MM.1S (cell line): ENCODE measurements at regions not wholly inside any gene's neighbourhood (a gene's known extent, or its start where the extent isn't known, plus 50 kb on each side); places are given as distances from the start of the nearest gene placed in this dataset.

Source experiments
- DNase-seq: peaks from one replicate; pipeline ENCODE4 v3.0.0-alpha.2; 2015
- H2AFZ ChIP-seq: fragments of 300-600 bp; sonication (generic); 2 replicates; pipeline ENCODE4 v1.6.0; 2016; ENCODE audit warnings: antibody characterized with exemption, low read length
- H3F3A ChIP-seq: fragments of 300-600 bp; sonication (generic); 2 replicates; pipeline ENCODE4 v1.6.1; 2016; ENCODE audit warnings: mild to moderate bottlenecking, antibody characterized with exemption, low read length, moderate library complexity, mixed read lengths; ENCODE audit not compliant: insufficient read depth
- H3K27ac ChIP-seq: fragments of 300-600 bp; sonication (generic); 2 replicates; pipeline ENCODE4 v1.5.1; 2016; ENCODE audit warnings: mild to moderate bottlenecking, low read length
- H3K27me3 ChIP-seq: fragments of 300-600 bp; sonication (generic); replicated peaks from 2 replicates; pipeline ENCODE4 v1.6.0; 2016; ENCODE audit warnings: low read length; ENCODE audit not compliant: insufficient read depth
- H3K36me3 ChIP-seq: fragments of 300-600 bp; sonication (generic); replicated peaks from 2 replicates; pipeline ENCODE4 v1.6.1; 2016; ENCODE audit warnings: mild to moderate bottlenecking, low read length, mixed read lengths; ENCODE audit not compliant: insufficient read depth
- H3K4me1 ChIP-seq: fragments of 300-600 bp; sonication (generic); 2 replicates; pipeline ENCODE4 v1.6.1; 2016; ENCODE audit warnings: low read length, mixed read lengths
- H3K4me2 ChIP-seq: fragments of 300-600 bp; sonication (generic); 2 replicates; pipeline ENCODE4 v1.6.0; 2016; ENCODE audit warnings: low read depth, low read length
- H3K4me3 ChIP-seq: fragments of 300-600 bp; sonication (generic); 2 replicates; pipeline ENCODE4 v1.5.1; 2016; ENCODE audit warnings: low read length, mixed read lengths
- H3K79me2 ChIP-seq: fragments of 300-600 bp; sonication (generic); 2 replicates; pipeline ENCODE4 v1.6.1; 2016; ENCODE audit warnings: mixed run types, low read length, mixed read lengths
- H3K9ac ChIP-seq: fragments of 300-600 bp; sonication (generic); 2 replicates; pipeline ENCODE4 v1.6.1; 2016; ENCODE audit warnings: low read length, mixed read lengths
- H3K9me2 ChIP-seq: fragments of 300-600 bp; sonication (generic); replicated peaks from 2 replicates; pipeline ENCODE4 v1.6.1; 2016; ENCODE audit warnings: mild to moderate bottlenecking, low read length, mixed read lengths; ENCODE audit not compliant: insufficient read depth
- H3K9me3 ChIP-seq: fragments of 300-600 bp; sonication (generic); replicated peaks from 2 replicates; pipeline ENCODE4 v1.6.1; 2016; ENCODE audit warnings: mild to moderate bottlenecking, low read length, mixed read lengths; ENCODE audit not compliant: insufficient read depth
- H4K20me1 ChIP-seq: fragments of 300-600 bp; sonication (generic); 2 replicates; pipeline ENCODE4 v1.6.1; 2016; ENCODE audit warnings: mild to moderate bottlenecking, low read length, moderate library complexity, mixed read lengths; ENCODE audit not compliant: insufficient read depth
- CTCF ChIP-seq: fragments of 300-600 bp; sonication (generic); IDR thresholded peaks from 2 replicates; pipeline ENCODE4 v1.5.1; 2016; ENCODE audit warnings: antibody characterized with exemption, low read length, mixed read lengths
- EZH2 ChIP-seq: fragments of 300-600 bp; sonication (generic); optimal IDR thresholded peaks from 2 replicates; pipeline ENCODE3; 2017; ENCODE audit warnings: low read depth, mild to moderate bottlenecking, antibody characterized with exemption, low read length, mixed read lengths
- EZH2phosphoT487 ChIP-seq: fragments of 300-600 bp; sonication (generic); IDR thresholded peaks from 2 replicates; pipeline ENCODE4 v1.6.1; 2018; ENCODE audit warnings: antibody characterized with exemption, low read length

- no peak for DNase-seq
- H3K9ac ChIP-seq = no peak overlapping the region
- no peaks in the 10 kb centered on the region for H3K27me3 ChIP-seq
- H3K4me2 ChIP-seq = no peak overlapping the region
- TF ChIP-seq EZH2phosphoT487 = no peak
- no peak for TF ChIP-seq EZH2
- no peak for TF ChIP-seq CTCF
- H3F3A ChIP-seq = no peaks in the 10 kb centered on the region
- H4K20me1 ChIP-seq = no peaks in the 10 kb centered on the region
- H3K9me2 ChIP-seq = no peaks in the 10 kb centered on the region
- no peak overlapping the region for H3K4me3 ChIP-seq
- H3K4me1 ChIP-seq = no peaks in the 10 kb centered on the region
- no peaks in the 10 kb centered on the region for H3K36me3 ChIP-seq
- H3K9me3 ChIP-seq = no peaks in the 10 kb centered on the region
- H3K79me2 ChIP-seq = no peaks in the 10 kb centered on the region
- no peak overlapping the region for H2AFZ ChIP-seq
- H3K27ac ChIP-seq = no peak overlapping the region
Measured at GRCh38 chr21:16357994-16358393, 628.2 kb downstream of the USP25 start.

- no peaks in the 10 kb centered on the region for H3K79me2 ChIP-seq
- no peak overlapping the region for H3K4me2 ChIP-seq
- no peaks in the 10 kb centered on the region for H3K36me3 ChIP-seq
- no peaks in the 10 kb centered on the region for H3F3A ChIP-seq
- no peaks in the 10 kb centered on the region for H3K4me1 ChIP-seq
- no peak overlapping the region for H3K4me3 ChIP-seq
- H4K20me1 ChIP-seq = no peaks in the 10 kb centered on the region
- H3K9me3 ChIP-seq = no peaks in the 10 kb centered on the region
- no peak overlapping the region for H3K9ac ChIP-seq
- H3K27me3 ChIP-seq = no peaks in the 10 kb centered on the region
- no peak overlapping the region for H3K27ac ChIP-seq
- no peak for DNase-seq
- no peak overlapping the region for H2AFZ ChIP-seq
- no peak for TF ChIP-seq EZH2
- no peak for TF ChIP-seq EZH2phosphoT487
- no peak for TF ChIP-seq CTCF
- H3K9me2 ChIP-seq = no peaks in the 10 kb centered on the region
Measured at GRCh38 chr21:16358784-16359183, 629.0 kb downstream of the USP25 start.

DNA sequence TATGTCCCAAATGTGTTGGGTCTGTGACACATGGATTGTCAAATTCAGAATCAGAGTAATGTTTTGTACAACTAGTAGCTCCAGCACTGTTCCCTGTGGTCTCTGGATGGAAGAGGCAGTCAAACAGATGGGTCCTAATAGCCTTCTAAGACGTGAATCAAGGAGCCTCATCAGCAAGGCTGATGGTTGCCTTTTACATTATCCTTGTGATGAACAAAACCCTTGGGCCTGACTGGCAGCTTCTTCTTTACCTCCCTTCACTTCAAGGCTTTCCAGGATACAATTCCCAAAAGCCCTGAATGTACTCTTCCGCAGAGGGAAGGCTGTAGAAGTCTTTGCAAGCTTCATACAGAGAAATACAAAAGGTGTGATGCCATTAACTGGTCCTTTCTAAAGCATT is 633.3 kb downstream of the USP25 start:
- no peak overlapping the region for H3K27ac ChIP-seq
- no peaks in the 10 kb centered on the region for H3K27me3 ChIP-seq
- no peaks in the 10 kb centered on the region for H4K20me1 ChIP-seq
- no peaks in the 10 kb centered on the region for H3K9me3 ChIP-seq
- no peaks in the 10 kb centered on the region for H3K9me2 ChIP-seq
- H3K36me3 ChIP-seq = no peaks in the 10 kb centered on the region
- H3K9ac ChIP-seq = no peak overlapping the region
- H3K79me2 ChIP-seq = no peaks in the 10 kb centered on the region
- no peaks in the 10 kb centered on the region for H3F3A ChIP-seq
- H3K4me3 ChIP-seq = no peak overlapping the region
- no peak for DNase-seq
- TF ChIP-seq EZH2phosphoT487 (no peak), CTCF (no peak), EZH2 (no peak)
- no peak overlapping the region for H3K4me2 ChIP-seq
- H2AFZ ChIP-seq = no peak overlapping the region
- no peaks in the 10 kb centered on the region for H3K4me1 ChIP-seq

DNA sequence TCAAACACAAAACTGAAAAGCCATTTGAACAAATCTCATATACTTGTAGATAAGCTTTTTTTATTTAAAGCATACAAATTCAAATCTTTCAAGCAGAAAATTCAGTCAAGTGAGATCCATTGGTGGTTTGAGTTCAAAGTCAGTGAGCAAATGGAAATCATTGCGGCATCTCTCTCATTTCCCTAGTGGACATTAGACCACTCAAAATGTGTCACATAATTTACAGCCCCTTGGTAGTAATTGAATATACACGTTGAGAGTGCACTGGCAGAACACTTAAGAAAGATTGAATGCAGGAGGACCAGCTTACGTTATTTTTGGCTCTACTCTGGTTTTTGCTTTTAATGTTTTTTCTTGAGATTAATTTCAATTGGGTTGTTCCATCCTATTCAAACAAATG is 633.7 kb downstream of the USP25 start:
- H3K4me1 ChIP-seq = no peaks in the 10 kb centered on the region
- H2AFZ ChIP-seq = no peak overlapping the region
- H3K27me3 ChIP-seq = no peaks in the 10 kb centered on the region
- no peak for DNase-seq
- no peaks in the 10 kb centered on the region for H3K9me2 ChIP-seq
- TF ChIP-seq EZH2phosphoT487 = no peak
- TF ChIP-seq CTCF = no peak
- TF ChIP-seq EZH2 = no peak
- no peak overlapping the region for H3K27ac ChIP-seq
- no peak overlapping the region for H3K4me2 ChIP-seq
- H3K9me3 ChIP-seq = no peaks in the 10 kb centered on the region
- no peak overlapping the region for H3K9ac ChIP-seq
- no peaks in the 10 kb centered on the region for H3F3A ChIP-seq
- H3K4me3 ChIP-seq = no peak overlapping the region
- H3K36me3 ChIP-seq = no peaks in the 10 kb centered on the region
- no peaks in the 10 kb centered on the region for H4K20me1 ChIP-seq
- H3K79me2 ChIP-seq = no peaks in the 10 kb centered on the region
